ENCODE measurements at regions not wholly inside any gene's neighbourhood (a gene's known extent, or its start where the extent isn't known, plus 50 kb on each side); places are given as distances from the start of the nearest gene placed in this dataset.

DNA sequence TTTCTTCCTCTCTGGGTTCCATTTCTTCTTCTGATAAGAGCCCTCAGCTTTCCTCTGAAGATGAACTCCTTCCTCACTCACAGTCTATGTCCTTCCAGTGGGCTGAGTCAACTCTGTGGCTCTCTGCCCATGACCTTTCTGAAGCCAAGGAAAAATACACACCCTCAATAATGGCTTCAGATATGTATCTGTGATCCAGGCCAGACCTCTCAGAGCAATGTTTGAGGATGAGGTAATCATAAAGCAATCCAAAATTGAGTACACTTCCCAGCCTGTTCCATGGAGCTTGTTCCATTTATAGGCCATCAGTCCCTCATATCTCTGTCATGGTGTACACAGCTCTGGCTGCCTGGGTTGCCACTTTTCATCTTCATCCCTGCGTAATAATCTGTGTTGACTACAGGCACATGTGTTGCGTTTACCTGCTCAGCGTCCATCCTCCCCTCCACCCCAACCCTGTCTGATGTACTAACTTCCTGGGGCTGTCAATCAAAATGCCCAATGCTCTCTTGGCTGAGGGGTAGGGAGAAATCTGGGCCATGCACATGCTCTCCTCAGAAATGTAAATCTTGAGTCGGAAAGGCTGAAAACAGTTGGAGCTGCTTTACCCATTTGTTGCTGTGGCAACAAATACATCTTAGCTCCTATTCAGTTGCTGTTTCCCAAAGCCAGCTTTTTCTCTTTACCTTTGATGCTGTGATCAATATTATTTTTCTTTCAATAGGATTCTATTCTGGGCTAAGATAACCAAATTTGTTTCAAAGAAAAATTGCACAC is 377.8 kb upstream of the TMEM132C start:
- Histone ChIP-seq H3K4me3 (no peak overlapping the region), H3K27me3 (no peaks in the 10 kb centered on the region), H3K4me1 (no peaks in the 10 kb centered on the region), H3K9me3 (no peaks in the 10 kb centered on the region), H3K27ac (no peak overlapping the region), H3K36me3 (no peaks in the 10 kb centered on the region)
- no peak for DNase-seq
- intact Hi-C loops (cut with DNase I): no loop called here
- 67% methylated on average over 4 of the region's 4 CpGs for WGBS (ENCODE audit: insufficient coverage, low coverage, low lambda C conversion rate, missing lambda C conversion rate)
- no peak for ATAC-seq
- TF ChIP-seq, protein P1, sequence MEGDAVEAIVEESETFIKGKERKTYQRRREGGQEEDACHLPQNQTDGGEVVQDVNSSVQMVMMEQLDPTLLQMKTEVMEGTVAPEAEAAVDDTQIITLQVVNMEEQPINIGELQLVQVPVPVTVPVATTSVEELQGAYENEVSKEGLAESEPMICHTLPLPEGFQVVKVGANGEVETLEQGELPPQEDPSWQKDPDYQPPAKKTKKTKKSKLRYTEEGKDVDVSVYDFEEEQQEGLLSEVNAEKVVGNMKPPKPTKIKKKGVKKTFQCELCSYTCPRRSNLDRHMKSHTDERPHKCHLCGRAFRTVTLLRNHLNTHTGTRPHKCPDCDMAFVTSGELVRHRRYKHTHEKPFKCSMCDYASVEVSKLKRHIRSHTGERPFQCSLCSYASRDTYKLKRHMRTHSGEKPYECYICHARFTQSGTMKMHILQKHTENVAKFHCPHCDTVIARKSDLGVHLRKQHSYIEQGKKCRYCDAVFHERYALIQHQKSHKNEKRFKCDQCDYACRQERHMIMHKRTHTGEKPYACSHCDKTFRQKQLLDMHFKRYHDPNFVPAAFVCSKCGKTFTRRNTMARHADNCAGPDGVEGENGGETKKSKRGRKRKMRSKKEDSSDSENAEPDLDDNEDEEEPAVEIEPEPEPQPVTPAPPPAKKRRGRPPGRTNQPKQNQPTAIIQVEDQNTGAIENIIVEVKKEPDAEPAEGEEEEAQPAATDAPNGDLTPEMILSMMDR (IDR thresholded peaks at IDR 0.05): no peak
- TF ChIP-seq POLR2A (IDR thresholded peaks at IDR 0.05): no peak

DNA sequence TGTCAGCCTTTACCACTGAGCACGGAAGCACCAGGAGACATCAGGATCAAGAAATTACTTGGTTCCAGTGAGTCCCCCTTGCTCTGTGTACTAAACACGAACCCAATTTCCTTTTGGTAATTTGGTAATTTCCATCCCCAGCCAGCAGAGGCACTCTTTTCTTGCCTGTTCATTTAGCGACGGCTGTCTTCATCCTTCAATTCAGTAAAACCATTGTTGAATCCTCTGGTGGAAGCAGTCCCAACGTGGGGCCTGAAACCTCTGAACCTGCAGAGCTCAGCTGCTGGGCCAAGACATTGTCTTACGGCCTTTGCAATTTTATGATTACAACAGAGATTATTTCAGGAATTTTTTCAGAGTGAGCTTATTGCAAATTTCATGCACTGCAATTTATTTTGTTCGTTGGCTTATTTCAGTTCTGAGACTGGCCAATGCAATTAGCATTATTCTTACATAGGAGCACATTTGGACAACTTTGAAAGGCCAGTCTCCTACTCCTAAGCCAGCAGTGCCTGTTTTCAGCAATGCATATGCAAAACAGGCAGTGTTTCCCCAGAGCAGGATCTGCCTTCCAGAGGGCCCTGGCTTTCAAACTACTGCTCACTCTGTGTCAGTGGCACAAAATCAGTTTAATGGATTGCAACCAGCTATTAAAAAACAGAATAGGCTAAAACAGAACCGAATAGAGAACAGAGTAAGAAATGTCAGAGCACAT is 372.9 kb upstream of the TMEM132C start:
- ATAC-seq: no peak
- TF ChIP-seq, protein P1 (IDR thresholded peaks at IDR 0.05): peak in 3 of 4 donors; percentile 30 to 41 (median 40)
- TF ChIP-seq POLR2A (IDR thresholded peaks at IDR 0.05): no peak
- DNase-seq: no peak
- H3K9me3 ChIP-seq: no peaks in the 10 kb centered on the region
- WGBS (ENCODE audit: insufficient coverage, low coverage, low lambda C conversion rate, missing lambda C conversion rate): 33% methylated on average over 8 of the region's 8 CpGs
- H3K27me3 ChIP-seq: no peaks in the 10 kb centered on the region
- H3K4me1 ChIP-seq: no peaks in the 10 kb centered on the region
- intact Hi-C loops (cut with DNase I): no loop called here
- H3K36me3 ChIP-seq: no peaks in the 10 kb centered on the region
- H3K4me3 ChIP-seq: no peak overlapping the region
- no peak overlapping the region for H3K27ac ChIP-seq

DNA sequence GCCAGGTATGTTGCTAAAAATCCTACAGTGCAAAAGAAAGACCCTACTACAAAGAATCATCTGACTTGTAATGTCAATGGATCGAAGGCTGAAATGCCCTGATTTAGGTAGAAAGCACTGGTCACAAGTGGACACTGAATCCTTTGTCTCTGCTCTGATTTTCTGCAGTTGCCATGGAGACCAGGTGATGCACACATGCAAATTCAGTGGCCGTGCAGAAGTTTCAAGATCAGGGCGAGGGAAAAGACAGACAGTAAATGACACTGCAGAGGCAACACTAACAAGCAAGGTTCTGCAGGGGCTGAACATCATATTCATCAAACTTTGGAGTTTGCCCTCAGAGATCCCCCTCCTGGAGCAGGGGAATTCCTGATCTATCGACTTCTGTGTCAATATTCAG is 370.3 kb upstream of the TMEM132C start:
- H3K27ac ChIP-seq: no peak overlapping the region
- H3K9me3 ChIP-seq: no peaks in the 10 kb centered on the region
- no peaks in the 10 kb centered on the region for H3K36me3 ChIP-seq
- H3K27me3 ChIP-seq: no peaks in the 10 kb centered on the region
- intact Hi-C loops (cut with DNase I): no loop called here
- TF ChIP-seq POLR2A (IDR thresholded peaks at IDR 0.05): no peak
- TF ChIP-seq, protein P1 (IDR thresholded peaks at IDR 0.05): no peak
- 42% methylated on average over 4 of the region's 4 CpGs for WGBS (ENCODE audit: insufficient coverage, low coverage, low lambda C conversion rate, missing lambda C conversion rate)
- no peaks in the 10 kb centered on the region for H3K4me1 ChIP-seq
- no peak for DNase-seq
- no peak overlapping the region for H3K4me3 ChIP-seq
- no peak for ATAC-seq

DNA sequence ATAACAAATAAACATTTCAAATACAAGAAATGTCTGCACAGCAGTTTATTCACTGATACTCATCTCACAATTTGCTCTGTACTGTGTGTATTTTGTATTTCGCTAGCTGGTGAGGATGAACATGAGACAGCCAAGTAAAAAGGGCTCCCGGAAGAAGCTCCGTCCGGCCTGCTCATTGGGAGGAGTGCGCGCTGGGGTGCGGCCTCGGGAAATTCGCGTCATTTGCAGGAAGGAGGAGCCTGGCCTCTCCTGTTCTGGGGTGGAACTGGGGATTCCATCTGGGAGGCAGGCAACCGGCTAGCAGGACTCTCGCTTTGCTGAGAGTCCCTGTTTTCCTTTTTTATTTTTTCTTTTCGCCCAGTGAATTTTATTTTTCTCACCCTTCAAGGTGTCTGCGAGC is 368.4 kb upstream of the TMEM132C start:
- ATAC-seq: no peak
- Histone ChIP-seq H3K4me1 (no peaks in the 10 kb centered on the region), H3K27ac (no peak overlapping the region), H3K36me3 (no peaks in the 10 kb centered on the region), H3K4me3 (no peak overlapping the region), H3K9me3 (no peaks in the 10 kb centered on the region), H3K27me3 (no peaks in the 10 kb centered on the region)
- TF ChIP-seq, protein P1 (IDR thresholded peaks at IDR 0.05): no peak
- TF ChIP-seq POLR2A (IDR thresholded peaks at IDR 0.05): no peak
- 49% methylated on average over 7 of the region's 14 CpGs for WGBS (ENCODE audit: insufficient coverage, low coverage, low lambda C conversion rate, missing lambda C conversion rate)
- intact Hi-C loops (cut with DNase I): no loop called here
- no peak for DNase-seq
